ENCODE measurements at regions not wholly inside any gene's neighbourhood (a gene's known extent, or its start where the extent isn't known, plus 50 kb on each side); places are given as distances from the start of the nearest gene placed in this dataset.

DNA sequence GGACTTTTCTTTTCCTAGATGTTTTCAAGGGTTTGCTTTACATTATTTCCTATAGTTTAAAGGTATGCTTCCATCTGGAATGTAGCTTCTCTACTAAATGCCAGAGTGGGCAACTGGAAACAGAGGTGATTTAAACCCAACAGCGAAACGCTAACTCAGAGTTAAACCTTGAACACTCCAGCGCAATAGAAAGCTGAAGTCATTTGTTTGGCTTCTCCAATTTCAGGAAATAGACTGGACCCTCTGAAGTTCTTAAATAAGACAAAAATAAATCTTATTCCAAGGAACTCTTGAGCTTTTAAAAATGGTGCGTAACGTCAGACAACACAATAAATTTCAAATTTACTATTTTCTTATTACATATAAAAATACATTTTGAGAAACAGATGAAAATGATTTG lies 1560.0 kb upstream of the TENM3 start:
- TF ChIP-seq, protein P1, sequence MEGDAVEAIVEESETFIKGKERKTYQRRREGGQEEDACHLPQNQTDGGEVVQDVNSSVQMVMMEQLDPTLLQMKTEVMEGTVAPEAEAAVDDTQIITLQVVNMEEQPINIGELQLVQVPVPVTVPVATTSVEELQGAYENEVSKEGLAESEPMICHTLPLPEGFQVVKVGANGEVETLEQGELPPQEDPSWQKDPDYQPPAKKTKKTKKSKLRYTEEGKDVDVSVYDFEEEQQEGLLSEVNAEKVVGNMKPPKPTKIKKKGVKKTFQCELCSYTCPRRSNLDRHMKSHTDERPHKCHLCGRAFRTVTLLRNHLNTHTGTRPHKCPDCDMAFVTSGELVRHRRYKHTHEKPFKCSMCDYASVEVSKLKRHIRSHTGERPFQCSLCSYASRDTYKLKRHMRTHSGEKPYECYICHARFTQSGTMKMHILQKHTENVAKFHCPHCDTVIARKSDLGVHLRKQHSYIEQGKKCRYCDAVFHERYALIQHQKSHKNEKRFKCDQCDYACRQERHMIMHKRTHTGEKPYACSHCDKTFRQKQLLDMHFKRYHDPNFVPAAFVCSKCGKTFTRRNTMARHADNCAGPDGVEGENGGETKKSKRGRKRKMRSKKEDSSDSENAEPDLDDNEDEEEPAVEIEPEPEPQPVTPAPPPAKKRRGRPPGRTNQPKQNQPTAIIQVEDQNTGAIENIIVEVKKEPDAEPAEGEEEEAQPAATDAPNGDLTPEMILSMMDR (IDR thresholded peaks at IDR 0.05; ENCODE audit: insufficient read depth, low read depth, low read length), result no peak
- no peak for TF ChIP-seq EZH2 (IDR thresholded peaks at IDR 0.05; ENCODE audit: insufficient read depth, low read length)
